HT1080 (cell line): ENCODE measurements at regions not wholly inside any gene's neighbourhood (a gene's known extent, or its start where the extent isn't known, plus 50 kb on each side); places are given as distances from the start of the nearest gene placed in this dataset.
"Not testable (repeated sequence)": the region's sequence is repeated elsewhere in the genome, so short reads cannot be mapped to it uniquely, and the experiment has no call there.

Experiments used
- DNase-seq: peaks from one replicate; pipeline ENCODE4 v3.0.0-alpha.2; 2015; ENCODE audit warnings: low read depth

DNA sequence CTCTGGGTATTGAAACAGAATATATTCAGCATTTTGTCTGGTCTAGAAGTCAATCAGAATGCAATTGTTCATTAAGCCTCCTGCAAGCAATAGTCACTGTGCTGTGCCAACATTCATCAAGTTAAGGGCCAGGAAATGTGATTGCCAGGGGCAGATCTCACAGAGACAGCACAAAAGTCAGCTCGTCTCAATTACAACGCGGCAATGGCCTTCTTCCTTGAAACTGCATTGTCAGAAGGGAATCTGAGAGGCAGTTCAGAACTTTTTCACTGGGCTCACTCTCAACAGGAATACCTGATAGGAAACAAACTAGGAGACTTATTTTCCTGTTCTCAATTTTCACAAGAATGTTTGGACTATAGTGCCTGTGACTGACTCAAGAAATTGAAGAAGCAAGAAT, 131.1 kb upstream of the NR3C2 start:
- no peak for DNase-seq

DNA sequence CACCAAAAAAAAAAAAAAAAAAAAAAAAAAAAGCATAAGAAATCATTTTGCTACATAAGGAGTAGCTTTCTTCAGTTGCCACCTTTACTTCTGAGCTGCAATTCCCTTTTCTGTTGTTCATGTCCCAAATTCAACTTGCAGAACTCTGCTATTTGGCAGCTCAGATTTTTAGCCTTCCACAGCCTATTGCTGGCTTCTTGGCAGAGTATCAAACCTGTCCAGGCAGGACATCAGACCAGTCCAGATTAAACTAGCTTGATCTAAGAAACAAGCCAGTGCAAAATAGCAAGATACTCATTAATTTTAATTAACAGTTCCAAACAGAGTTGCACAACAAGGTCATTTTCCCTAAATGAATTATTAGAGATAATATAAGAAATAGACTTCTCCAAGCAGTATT, 123.6 kb upstream of the NR3C2 start:
- no peak for DNase-seq

DNA sequence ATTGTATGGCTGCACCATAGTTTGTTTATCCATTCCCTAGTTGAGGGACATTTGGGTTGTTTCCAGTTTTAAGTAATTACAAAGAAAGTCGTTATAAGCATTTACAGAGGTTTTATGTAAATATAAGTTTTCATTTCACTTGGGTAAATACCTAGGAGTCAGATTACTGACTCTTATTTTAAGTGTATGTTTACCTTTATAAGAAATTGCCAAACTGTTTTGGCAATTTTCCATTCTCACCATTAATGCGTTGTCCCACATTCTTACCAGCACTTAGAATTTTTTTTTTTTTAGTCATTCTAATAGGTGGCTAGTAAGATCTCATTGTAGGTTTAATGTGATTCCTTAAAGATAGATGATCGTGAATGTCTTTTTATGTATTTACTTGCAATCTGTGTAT, 121.5 kb upstream of the NR3C2 start:
- no peak for DNase-seq

DNA sequence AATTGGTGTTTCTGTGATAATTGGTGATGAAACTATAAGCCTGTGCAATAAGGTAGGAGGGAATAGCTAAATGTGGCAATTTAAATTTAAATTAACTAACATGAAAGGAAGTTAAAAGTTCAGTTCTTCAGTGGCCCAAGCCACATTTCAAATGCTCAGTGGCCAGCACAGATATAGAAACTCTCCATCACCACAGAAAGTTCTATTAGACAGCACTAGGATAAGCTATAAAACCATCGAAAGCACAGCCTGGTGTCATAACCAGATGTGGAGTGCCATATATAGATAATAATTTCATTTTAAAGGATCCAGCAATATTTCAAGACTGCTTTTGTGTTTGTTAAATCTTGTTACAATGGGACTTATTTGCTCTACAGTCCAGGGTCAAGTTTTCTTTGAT, 119.3 kb upstream of the NR3C2 start:
- no peak for DNase-seq

DNA sequence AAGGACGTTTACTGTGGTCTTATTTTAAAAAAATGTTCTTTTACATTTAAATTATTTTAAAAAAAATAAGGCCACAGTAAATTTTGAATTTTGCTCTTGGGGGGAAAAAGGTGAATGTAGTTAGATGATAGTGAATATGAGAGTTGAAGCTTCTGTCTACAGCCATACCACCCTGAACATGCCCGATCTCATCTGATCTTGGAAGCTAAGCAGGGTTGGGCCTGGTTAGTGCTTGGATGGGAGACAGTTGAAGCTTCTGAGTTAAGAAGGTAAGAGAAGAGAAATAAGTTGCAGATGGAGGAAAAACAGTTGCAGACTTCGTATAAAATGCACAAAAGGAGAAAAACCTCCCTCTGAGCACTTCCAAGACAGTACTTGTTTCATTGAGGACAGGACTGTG, 115.6 kb upstream of the NR3C2 start:
- DNase-seq = no peak

DNA sequence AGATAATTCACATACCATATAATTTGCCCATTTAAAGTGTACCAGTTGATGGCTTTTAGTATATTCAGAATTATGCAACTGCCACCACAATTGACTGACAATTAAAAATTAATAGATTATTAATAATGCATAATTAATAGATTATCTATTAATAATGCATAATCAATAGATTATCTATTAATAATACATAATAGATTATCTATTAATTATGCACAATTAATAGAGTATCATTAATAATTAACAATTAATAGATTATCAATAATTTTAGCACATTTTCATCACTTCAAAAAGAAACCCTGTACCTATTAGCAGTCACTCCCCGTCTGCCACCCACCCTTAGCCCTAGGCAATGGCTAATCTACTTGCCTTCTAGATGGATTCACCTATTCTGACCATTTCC, 108.6 kb upstream of the NR3C2 start:
- no peak for DNase-seq

DNA sequence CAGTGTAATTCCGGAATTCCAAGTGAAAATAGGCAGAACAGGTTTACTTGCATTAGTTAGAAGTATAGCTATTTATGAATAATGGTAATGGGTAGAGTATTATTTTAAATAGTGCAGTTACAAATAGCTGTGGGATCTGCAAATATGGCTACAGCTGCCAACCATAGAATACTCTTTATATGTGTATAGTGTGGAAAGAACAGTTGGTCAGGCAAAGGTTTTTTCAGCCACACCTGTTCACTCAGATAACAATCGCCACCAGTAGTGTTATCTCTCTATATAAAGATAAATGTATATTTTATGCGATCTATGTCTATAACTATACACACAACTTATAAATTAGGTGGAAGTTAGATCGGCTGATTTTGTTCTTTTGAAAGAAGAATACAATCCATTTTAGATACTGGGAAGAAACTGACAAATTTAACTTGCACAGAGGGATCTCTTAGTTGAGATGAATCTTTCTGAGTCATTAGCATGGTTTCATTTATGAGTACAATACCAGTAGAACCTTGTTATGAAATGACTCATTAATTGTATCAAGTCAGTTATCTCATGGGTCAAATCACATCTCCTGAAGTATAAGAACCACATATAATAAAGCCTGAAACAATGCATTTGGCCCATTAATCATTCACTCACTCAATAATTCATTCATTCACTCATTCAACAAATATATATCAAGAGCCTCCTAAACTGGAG, 100.9 kb upstream of the NR3C2 start:
- peak; percentile 10 for DNase-seq

DNA sequence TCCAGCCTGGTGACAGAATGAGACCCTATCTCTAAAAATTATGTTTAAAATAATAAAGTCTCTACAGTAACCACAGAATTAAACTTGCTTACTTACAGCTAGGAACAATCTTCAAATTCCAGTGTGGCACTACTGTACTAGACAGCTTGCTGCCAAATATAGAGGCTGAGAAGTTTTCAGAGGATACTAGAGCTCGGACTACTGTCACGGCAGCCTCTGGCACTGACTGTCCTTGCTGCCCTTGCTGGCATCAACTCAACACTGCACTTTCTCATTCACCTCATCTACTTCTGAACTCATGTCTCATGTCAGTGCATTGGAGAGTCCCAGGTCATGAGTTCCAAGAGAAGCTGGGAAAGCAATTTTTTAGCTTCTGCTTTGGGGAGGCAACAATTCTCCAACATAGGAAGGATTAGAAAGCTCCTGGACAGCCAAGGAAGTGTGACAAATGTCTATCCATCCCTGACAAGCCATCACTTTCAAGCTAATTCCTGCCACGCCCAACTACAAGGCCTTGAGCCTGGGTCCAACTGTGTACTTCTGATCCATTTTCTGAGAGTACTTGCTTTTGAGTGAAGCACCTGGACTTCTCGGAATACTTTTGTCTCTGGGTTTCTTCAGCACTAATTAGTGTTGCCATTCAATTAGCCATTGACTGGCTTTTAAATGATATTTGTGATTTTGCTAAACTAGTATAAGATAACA, 98.6 kb upstream of the NR3C2 start:
- DNase-seq = no peak

DNA sequence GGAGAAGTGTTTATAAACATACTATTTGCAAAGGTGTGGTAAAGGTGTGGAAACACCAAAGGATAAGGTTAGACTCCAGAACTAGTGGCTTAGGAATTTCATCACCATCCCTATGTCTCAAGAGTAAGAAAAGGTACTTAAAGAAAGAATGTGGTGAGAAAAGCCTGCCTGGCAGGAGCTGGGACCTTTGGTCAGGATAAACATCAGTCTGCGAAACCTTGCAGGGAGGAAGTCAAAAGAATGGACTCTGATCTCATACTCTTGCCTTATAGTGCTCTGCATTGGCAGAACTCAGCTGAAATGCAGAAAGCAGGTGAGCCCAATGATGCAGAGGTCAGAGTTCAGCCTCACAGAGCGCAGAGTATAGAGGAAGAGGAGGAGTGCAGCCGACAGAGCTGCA, 97.2 kb upstream of the NR3C2 start:
- no peak for DNase-seq

DNA sequence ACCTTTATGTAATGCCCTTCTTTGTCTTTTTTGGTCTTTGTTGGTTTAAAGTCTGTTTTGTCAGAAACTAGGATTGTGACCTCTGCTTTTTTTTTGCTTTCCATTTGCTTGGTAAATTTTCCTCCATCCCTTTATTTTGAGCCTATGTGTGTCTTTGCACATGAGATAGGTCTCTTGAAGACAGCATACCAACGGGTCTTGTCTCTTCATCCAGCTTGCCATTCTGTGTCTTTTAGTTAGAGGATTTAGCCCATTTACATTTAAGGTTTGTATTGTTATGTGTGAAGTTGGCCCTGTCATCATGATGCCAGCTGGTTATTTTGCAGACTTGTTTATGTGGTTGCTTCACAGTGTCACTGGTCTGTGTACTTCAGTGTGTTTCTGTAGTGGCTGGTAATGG, 91.6 kb upstream of the NR3C2 start:
- not testable (repeated sequence) for DNase-seq

DNA sequence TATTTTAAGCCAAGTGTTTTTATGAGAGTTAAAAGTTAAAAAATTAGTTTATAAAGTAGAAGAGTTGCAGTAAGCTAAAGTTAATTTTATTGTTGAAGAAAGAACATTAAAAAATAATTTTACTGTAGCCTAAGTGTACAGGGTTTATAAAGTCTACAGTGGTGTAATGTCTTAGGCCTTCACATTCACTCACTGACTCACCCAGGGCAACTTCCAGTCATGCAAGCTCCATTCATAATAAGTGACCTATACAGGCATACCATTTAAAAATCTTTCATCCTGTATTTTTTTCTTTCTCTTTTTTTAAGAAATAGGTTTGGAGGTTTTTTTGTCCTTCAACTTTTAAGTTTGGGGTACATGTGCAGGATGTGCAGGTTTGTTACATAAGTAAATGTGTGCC, 87.9 kb upstream of the NR3C2 start:
- DNase-seq = no peak

DNA sequence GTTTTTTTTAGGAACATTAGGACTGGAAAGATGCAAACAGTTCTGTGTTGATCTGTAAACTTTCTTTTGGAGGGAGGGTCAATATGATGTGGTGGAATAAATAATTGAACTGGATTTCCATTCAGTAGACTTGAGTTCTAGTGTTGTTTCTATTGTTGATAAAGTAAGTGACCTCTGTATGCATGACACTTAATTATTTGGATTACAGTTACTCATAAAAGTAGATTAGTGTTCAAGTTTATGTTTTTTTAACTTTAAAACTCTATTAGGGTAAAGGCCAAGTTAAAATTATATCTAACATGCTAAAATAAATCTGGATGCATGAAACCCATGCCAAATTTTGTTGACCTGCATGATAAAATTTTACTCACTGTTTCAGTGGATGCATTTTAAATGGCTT, 85.4 kb upstream of the NR3C2 start:
- DNase-seq = no peak

DNA sequence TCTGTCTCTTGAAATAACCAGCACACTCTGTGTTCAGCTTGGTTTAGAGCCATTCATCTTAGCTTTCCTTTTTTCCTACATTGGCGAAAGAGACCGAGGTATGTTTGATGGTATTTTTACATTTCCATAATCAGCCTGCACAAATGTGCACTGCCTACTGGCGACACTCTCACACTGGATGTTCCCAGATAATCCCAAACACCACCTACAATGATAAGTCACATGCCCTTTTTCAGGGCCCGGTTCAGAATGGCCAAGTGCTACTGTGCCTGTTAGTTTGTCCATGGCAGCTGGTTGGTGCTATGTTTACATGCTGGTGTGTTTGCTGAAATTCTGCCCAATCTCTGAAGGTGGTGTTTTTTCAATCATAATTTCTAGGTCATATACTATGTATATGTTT, 80.8 kb upstream of the NR3C2 start:
- DNase-seq = no peak

DNA sequence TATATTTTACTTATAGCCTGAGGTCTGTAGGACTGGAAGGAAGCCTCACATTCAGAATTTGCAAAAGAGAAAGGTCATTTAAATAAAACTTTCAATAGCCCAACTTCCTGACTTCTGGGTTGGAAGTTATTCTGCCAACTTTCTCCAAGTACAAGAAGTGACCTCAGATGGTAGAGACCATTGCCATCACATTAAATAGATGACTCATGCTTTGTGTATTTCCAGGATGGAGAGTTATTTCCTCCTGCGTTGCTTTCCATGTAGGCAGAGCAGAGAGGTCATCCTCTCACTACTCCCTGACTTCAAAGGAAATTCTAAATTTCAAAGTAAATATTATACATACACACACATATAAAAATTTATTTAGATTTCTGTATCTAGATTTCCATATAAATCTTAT, 73.0 kb upstream of the NR3C2 start:
- peak; percentile 89 for DNase-seq

DNA sequence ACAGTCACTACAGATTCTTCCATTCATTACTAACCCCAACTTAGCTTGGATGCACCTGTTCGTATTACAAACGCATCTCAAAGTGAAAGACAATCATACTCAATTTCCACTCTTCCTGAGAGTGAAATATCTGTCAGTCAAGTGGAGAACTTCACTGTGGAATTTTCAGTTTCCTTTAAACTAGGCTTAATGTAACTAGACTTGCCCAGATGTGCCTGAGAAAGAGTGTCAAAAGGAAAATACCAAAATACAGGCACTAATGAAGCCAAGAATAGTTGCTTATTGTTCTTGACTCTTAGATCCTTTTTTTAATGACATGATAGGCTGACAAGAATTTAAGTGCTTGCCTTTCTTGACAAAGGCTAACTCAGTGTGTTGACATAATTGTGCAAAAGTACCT, 72.4 kb upstream of the NR3C2 start:
- DNase-seq = no peak

DNA sequence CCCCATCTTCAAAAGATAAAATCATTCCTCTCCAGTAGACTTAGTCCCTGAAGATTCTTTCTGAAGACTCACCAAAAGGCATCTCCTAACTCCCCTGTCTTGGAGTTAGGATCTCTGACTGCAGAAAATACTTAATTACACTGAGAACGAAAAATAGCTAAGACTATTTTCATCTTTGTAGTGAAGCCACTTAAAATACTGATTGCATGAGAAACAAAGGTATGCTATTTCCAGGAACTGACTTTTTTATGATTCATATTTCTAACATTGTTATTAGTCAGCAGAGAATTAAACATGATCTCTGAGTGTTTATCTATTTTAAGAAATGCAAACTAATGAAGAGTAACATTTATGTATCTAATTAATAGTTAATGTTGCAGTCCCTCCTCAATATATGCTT, 71.8 kb upstream of the NR3C2 start:
- peak; percentile 10 for DNase-seq

DNA sequence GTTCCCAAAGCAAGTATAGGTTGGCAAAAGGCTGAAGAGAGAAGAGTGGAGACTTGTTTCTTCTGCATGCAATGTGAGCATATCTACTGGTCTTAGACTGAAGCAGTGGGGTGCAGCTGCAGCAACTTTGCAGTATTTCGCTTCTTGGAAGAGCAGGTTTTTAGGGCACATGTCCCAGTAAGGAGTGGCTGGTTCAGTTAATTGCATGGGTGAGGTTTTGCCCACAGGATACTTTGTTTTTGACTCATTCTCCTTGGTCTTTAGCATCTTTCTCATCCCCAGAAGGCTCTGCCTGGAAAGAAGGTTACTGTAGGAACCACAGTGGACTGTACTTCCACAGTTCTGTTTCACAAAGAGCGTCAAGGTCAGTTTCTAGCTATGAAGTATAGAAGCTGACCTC, 68.0 kb upstream of the NR3C2 start:
- no peak for DNase-seq

DNA sequence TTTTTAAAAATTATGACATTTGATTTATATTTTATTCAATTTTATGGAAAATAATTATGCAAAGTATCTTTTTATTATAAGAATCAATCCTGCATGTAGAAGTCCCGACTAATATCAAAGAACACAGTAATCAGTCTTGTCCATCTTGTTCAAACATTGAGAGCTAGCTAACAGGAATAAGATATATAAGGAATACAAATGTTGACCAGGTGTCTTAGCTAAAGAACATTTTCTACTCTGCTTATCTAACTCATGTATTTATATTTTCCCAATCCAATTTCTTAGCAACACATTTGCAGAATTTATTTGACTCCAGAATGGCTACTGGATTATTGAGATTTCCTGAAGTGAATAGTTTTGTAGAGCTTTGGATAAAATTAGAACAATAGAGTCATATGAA, 61.5 kb upstream of the NR3C2 start:
- DNase-seq = no peak

DNA sequence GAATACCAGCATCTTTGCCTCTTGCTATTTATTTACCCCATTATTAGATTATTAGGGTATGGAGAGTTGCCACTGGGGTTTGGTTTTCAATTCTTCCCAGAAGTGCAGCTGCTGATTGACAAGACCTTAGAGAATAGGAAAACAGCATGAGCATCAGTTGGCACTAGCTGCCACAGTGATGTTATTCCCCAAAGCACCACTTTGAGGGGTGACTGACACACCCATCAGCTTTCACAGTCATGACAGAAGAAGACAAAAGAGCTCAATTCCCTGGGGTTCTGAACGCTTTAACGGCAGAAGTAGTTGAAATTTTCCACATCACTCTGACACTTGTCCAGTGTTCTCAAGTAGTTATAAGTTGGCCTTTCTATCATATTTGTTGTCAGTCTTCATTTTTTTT, 55.0 kb upstream of the NR3C2 start:
- no peak for DNase-seq

DNA sequence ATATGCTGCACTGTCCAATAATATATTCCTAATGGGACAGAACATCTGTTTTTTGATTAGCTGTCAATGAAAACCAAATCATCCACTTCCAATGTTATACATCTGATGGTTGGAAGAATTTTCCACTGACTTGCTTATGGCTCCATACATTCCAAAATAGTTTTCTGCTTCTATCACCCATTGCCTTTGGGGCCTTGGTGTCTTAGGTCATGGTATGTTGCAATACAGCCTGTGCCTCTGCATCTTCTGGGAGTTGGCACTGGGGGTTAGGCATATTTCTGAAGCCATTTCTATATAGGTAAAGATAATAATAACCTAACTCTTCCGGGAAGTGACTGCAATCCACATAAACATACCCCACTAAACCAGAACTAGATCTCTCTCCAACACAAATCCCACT, 53.2 kb upstream of the NR3C2 start:
- no peak for DNase-seq
